Loucy (cell line): ENCODE measurements at regions not wholly inside any gene's neighbourhood (a gene's known extent, or its start where the extent isn't known, plus 50 kb on each side); places are given as distances from the start of the nearest gene placed in this dataset.
A peak's percentile ranks its signal among the peaks of the same experiment; 100 is the strongest.

Source experiments
- H2AFZ ChIP-seq: fragments of 200-600 bp; sonication (generic); 2 replicates; pipeline ENCODE4 v1.6.0; 2016; ENCODE audit warnings: antibody characterized with exemption, mild to moderate bottlenecking, low read length, moderate library complexity
- H3F3A ChIP-seq: fragments of 200-600 bp; 2 replicates; pipeline ENCODE4 v1.6.0; 2016; ENCODE audit warnings: antibody characterized with exemption, low read depth, mild to moderate bottlenecking
- H3K27me3 ChIP-seq: fragments of 200-600 bp; sonication (generic); 2 replicates; pipeline ENCODE4 v1.6.1; 2014; ENCODE audit warnings: low read length, mild to moderate bottlenecking; ENCODE audit not compliant: insufficient read depth, poor library complexity, severe bottlenecking
- H3K36me3 ChIP-seq: fragments of 200-600 bp; sonication (generic); 2 replicates; pipeline ENCODE4 v1.6.1; 2016; ENCODE audit warnings: low read length; ENCODE audit not compliant: insufficient read depth
- H3K4me1 ChIP-seq: fragments of 200-600 bp; sonication (generic); 2 replicates; pipeline ENCODE4 v1.5.1; 2014; ENCODE audit warnings: low read length, mild to moderate bottlenecking; ENCODE audit not compliant: insufficient read depth, poor library complexity, severe bottlenecking
- H3K4me2 ChIP-seq: fragments of 200-600 bp; sonication (generic); 2 replicates; pipeline ENCODE4 v1.6.0; 2014; ENCODE audit warnings: antibody characterized with exemption, low read length, low read depth, mild to moderate bottlenecking; ENCODE audit not compliant: poor library complexity, severe bottlenecking
- H3K4me3 ChIP-seq: fragments of 200-600 bp; sonication (generic); 2 replicates; pipeline ENCODE4 v1.5.1; 2014; ENCODE audit warnings: low read length, mild to moderate bottlenecking, mixed read lengths; ENCODE audit not compliant: poor library complexity, severe bottlenecking
- H3K79me2 ChIP-seq: fragments of 200-600 bp; sonication (generic); 2 replicates; pipeline ENCODE4 v1.6.1; 2014; ENCODE audit warnings: low read length; ENCODE audit not compliant: insufficient read depth
- H3K9ac ChIP-seq: fragments of 200-600 bp; sonication (generic); 2 replicates; pipeline ENCODE4 v1.6.0; 2014; ENCODE audit warnings: mild to moderate bottlenecking, low read depth, low read length, moderate library complexity; ENCODE audit not compliant: poor library complexity, severe bottlenecking
- H3K9me2 ChIP-seq: fragments of 200-600 bp; sonication (generic); replicated peaks from 2 replicates; pipeline ENCODE4 v1.6.1; 2016; ENCODE audit warnings: low read depth, low read length, mixed read lengths
- H3K9me3 ChIP-seq: fragments of 200-600 bp; sonication (generic); 2 replicates; pipeline ENCODE4 v1.6.1; 2014; ENCODE audit warnings: mild to moderate bottlenecking, antibody characterized with exemption, low read length, low read depth; ENCODE audit not compliant: insufficient read depth
- H4K20me1 ChIP-seq: fragments of 200-600 bp; sonication (generic); 2 replicates; pipeline ENCODE4 v1.6.0; 2014; ENCODE audit warnings: antibody characterized with exemption, low read length, mild to moderate bottlenecking; ENCODE audit not compliant: insufficient read depth, poor library complexity, severe bottlenecking
- CTCF ChIP-seq: fragments of 200-600 bp; sonication (generic); conservative IDR thresholded peaks from 2 replicates; pipeline ENCODE4 v1.5.1; 2014; ENCODE audit warnings: mild to moderate bottlenecking, antibody characterized with exemption, low read length
- EZH2phosphoT487 ChIP-seq: fragments of 200-600 bp; IDR thresholded peaks from 2 replicates; pipeline ENCODE4 v1.6.1; 2018; ENCODE audit warnings: antibody characterized with exemption, mild to moderate bottlenecking, moderate library complexity, borderline replicate concordance

- Histone ChIP-seq H3K9me2 (no peaks in the 10 kb centered on the region), H3K9ac (no peak overlapping the region), H3K4me3 (no peak overlapping the region), H3K4me1 (peaks cover 46% of the 10 kb centered on the region), H3K36me3 (no peaks in the 10 kb centered on the region), H3K27me3 (no peaks in the 10 kb centered on the region), H4K20me1 (no peaks in the 10 kb centered on the region), H3F3A (peaks cover 7% of the 10 kb centered on the region), H3K79me2 (peaks cover 8% of the 10 kb centered on the region; the same call in 1 of the 2 replicates), H3K9me3 (no peaks in the 10 kb centered on the region), H3K4me2 (no peak overlapping the region), H2AFZ (no peak overlapping the region)
- no peak for TF ChIP-seq CTCF
- no peak for TF ChIP-seq EZH2phosphoT487
These were observed 161.5 kb upstream of the PFKP start for GRCh38 chr10:2905851-2906250.

GRCh38 chr10:2900530-2900929, 166.8 kb upstream of the PFKP start:
- peaks cover 39% of the 10 kb centered on the region for H3K4me1 ChIP-seq
- no peaks in the 10 kb centered on the region for H3K9me2 ChIP-seq
- H3K36me3 ChIP-seq = no peaks in the 10 kb centered on the region
- H2AFZ ChIP-seq = no peak overlapping the region
- H3K4me2 ChIP-seq = no peak overlapping the region
- no peak overlapping the region for H3K9ac ChIP-seq
- H3K4me3 ChIP-seq = no peak overlapping the region
- no peaks in the 10 kb centered on the region for H3K9me3 ChIP-seq
- TF ChIP-seq CTCF = 0 out of 2 replicates have a peak, but pooled peaks have one; percentile 14
- TF ChIP-seq EZH2phosphoT487 = no peak
- no peaks in the 10 kb centered on the region for H3K79me2 ChIP-seq
- no peaks in the 10 kb centered on the region for H3K27me3 ChIP-seq
- H3F3A ChIP-seq = peaks cover 21% of the 10 kb centered on the region
- no peaks in the 10 kb centered on the region for H4K20me1 ChIP-seq

- H4K20me1 ChIP-seq = no peaks in the 10 kb centered on the region
- no peak overlapping the region for H2AFZ ChIP-seq
- peaks cover 21% of the 10 kb centered on the region for H3F3A ChIP-seq
- no peaks in the 10 kb centered on the region for H3K79me2 ChIP-seq
- H3K9me2 ChIP-seq = no peaks in the 10 kb centered on the region
- H3K4me1 ChIP-seq = peaks cover 39% of the 10 kb centered on the region
- no peaks in the 10 kb centered on the region for H3K36me3 ChIP-seq
- no peaks in the 10 kb centered on the region for H3K27me3 ChIP-seq
- no peak for TF ChIP-seq CTCF
- TF ChIP-seq EZH2phosphoT487 = no peak
- H3K9me3 ChIP-seq = no peaks in the 10 kb centered on the region
- peak overlapping the region; percentile 68 for H3K4me2 ChIP-seq
- peak overlapping the region; percentile 39 for H3K4me3 ChIP-seq
- peak overlapping the region; percentile 64 for H3K9ac ChIP-seq
These were observed 167.9 kb upstream of the PFKP start for GRCh38 chr10:2899246-2899951.
